Left ventricle myocardium inferior (tissue), 1 donor: ENCODE measurements at regions not wholly inside any gene's neighbourhood (a gene's known extent, or its start where the extent isn't known, plus 50 kb on each side); places are given as distances from the start of the nearest gene placed in this dataset.

Experiments used
- DNase-seq: peaks from one replicate; pipeline ENCODE4 v3.0.0-alpha.2; 2020
- H3K27ac ChIP-seq: fragments of 200-600 bp; replicated peaks from 2 replicates; pipeline ENCODE4 v1.8.0; 2021
- H3K27me3 ChIP-seq: fragments of 200-600 bp; 2 replicates; pipeline ENCODE4 v1.8.0; 2021; ENCODE audit warnings: low read depth
- H3K36me3 ChIP-seq: fragments of 200-600 bp; 2 replicates; pipeline ENCODE4 v1.8.0; 2021
- H3K4me1 ChIP-seq: fragments of 200-600 bp; 2 replicates; pipeline ENCODE4 v1.8.0; 2021
- H3K4me3 ChIP-seq: fragments of 200-600 bp; 2 replicates; pipeline ENCODE4 v1.8.0; 2021; ENCODE audit warnings: mild to moderate bottlenecking, moderate library complexity
- H3K9me3 ChIP-seq: fragments of 200-600 bp; replicated peaks from 2 replicates; pipeline ENCODE4 v1.8.0; 2021
- CTCF ChIP-seq: fragments of 200-600 bp; IDR thresholded peaks from 2 replicates; pipeline ENCODE4 v1.8.0; 2021; ENCODE audit warnings: antibody characterized with exemption, mild to moderate bottlenecking, borderline replicate concordance
- intact Hi-C: fragments of 100-400 bp; cut with micrococcal nuclease; formaldehyde crosslinking; loops from one replicate; pipeline ENCODE4 v1.11.0; 2022
- donor health status: DM: no; HTN: yes; CAD: no; lungs with severe emphysema.

GRCh38 chr12:4858386-4858785 lies 51.3 kb upstream of the KCNA1 start:
- peak overlapping the region; percentile 46 for H3K4me3 ChIP-seq
- H3K27me3 ChIP-seq: peaks cover 38% of the 10 kb centered on the region
- peak overlapping the region; percentile 20 for H3K27ac ChIP-seq
- no peak for TF ChIP-seq CTCF
- no peak for DNase-seq
- no peaks in the 10 kb centered on the region for H3K9me3 ChIP-seq
- H3K4me1 ChIP-seq: peaks cover 32% of the 10 kb centered on the region
- H3K36me3 ChIP-seq: no peaks in the 10 kb centered on the region
- intact Hi-C loops: loop anchor here (5.0 to 10.0 kb wide), 2 partner anchors 144 to 226 kb away; no protein-coding TSS in a partner anchor

- no peak overlapping the region for H3K27ac ChIP-seq
- intact Hi-C loops: loop anchor here (5.0 to 10.0 kb wide), 2 partner anchors 143 to 225 kb away; no protein-coding TSS in a partner anchor
- peaks cover 32% of the 10 kb centered on the region for H3K4me1 ChIP-seq
- DNase-seq: no peak
- H3K4me3 ChIP-seq: no peak overlapping the region
- TF ChIP-seq CTCF: no peak
- no peaks in the 10 kb centered on the region for H3K9me3 ChIP-seq
- peaks cover 50% of the 10 kb centered on the region for H3K27me3 ChIP-seq
- H3K36me3 ChIP-seq: no peaks in the 10 kb centered on the region
Observed at GRCh38 chr12:4859478-4860210, 50.1 kb upstream of the KCNA1 start.
